Nephron (organoid): ENCODE measurements at regions not wholly inside any gene's neighbourhood (a gene's known extent, or its start where the extent isn't known, plus 50 kb on each side); places are given as distances from the start of the nearest gene placed in this dataset.

ENCODE experiments used
- H3K27ac Mint-ChIP-seq, 3 experiments: 2 replicates each; pipeline ENCODE4 v1.8.0; 2020; ENCODE audit warnings: mixed read lengths in 3 of 3, mild to moderate bottlenecking in 2 of 3, moderate library complexity in 1 of 3
- H3K27me3 Mint-ChIP-seq: 2 replicates; pipeline ENCODE4 v1.8.0; 2021; ENCODE audit warnings: low read depth, mild to moderate bottlenecking, moderate library complexity, mixed read lengths
- H3K36me3 Mint-ChIP-seq: 2 replicates; pipeline ENCODE4 v1.8.0; 2020; ENCODE audit warnings: low read depth, mixed read lengths
- H3K4me1 Mint-ChIP-seq: 2 replicates; pipeline ENCODE4 v1.8.0; 2020; ENCODE audit warnings: mixed read lengths
- H3K4me3 Mint-ChIP-seq, 3 experiments: 2 replicates each; pipeline ENCODE4 v1.8.0; 2020; ENCODE audit warnings: mild to moderate bottlenecking in 3 of 3, mixed read lengths in 3 of 3, moderate library complexity in 2 of 3
- H3K9me3 Mint-ChIP-seq: 2 replicates; pipeline ENCODE4 v1.8.0; 2020; ENCODE audit warnings: mixed read lengths
- CTCF ChIP-seq, 3 experiments: fragments of 200-600 bp; sonication (generic); IDR thresholded peaks; one replicate each; pipeline ENCODE4 v1.5.0; 2021; ENCODE audit warnings: antibody characterized with exemption in 3 of 3; ENCODE audit not compliant: unreplicated experiment in 3 of 3

GRCh38 chr6:43898358-43899131 lies 128.5 kb downstream of the VEGFA start:
- Mint-ChIP-seq H3K4me3 (no peak overlapping the region), H3K9me3 (no peaks in the 10 kb centered on the region), H3K36me3 (no peaks in the 10 kb centered on the region), H3K27ac (no peak overlapping the region), H3K27me3 (peaks cover 46% of the 10 kb centered on the region), H3K4me1 (peaks cover 41% of the 10 kb centered on the region)
- no peak for TF ChIP-seq CTCF (IDR thresholded peaks at IDR 0.05; ENCODE audit: unreplicated experiment in 3 of 3)

- Mint-ChIP-seq H3K9me3 (no peaks in the 10 kb centered on the region), H3K27me3 (peaks cover 52% of the 10 kb centered on the region), H3K36me3 (no peaks in the 10 kb centered on the region), H3K27ac (peak overlapping the region in 1 of 3 experiments; percentile 81), H3K4me3 (no peak overlapping the region), H3K4me1 (peaks cover 41% of the 10 kb centered on the region)
- TF ChIP-seq CTCF (IDR thresholded peaks at IDR 0.05; ENCODE audit: unreplicated experiment in 3 of 3), result no peak
Observed at GRCh38 chr6:43897571-43898302, 127.7 kb downstream of the VEGFA start.

GRCh38 chr6:43896329-43897255 lies 126.6 kb downstream of the VEGFA start:
- Mint-ChIP-seq H3K27ac (peak overlapping the region in 2 of 3 experiments; percentile 15 to 81), H3K36me3 (no peaks in the 10 kb centered on the region), H3K27me3 (peaks cover 63% of the 10 kb centered on the region), H3K9me3 (no peaks in the 10 kb centered on the region), H3K4me3 (no peak overlapping the region), H3K4me1 (peaks cover 33% of the 10 kb centered on the region)
- no peak for TF ChIP-seq CTCF (IDR thresholded peaks at IDR 0.05; ENCODE audit: unreplicated experiment in 3 of 3)

GRCh38 chr6:43895656-43896328 lies 125.8 kb downstream of the VEGFA start:
- Mint-ChIP-seq H3K36me3 (no peaks in the 10 kb centered on the region), H3K4me3 (no peak overlapping the region), H3K4me1 (peaks cover 31% of the 10 kb centered on the region), H3K27ac (peak overlapping the region in 2 of 3 experiments; percentile 15 to 81), H3K27me3 (peaks cover 69% of the 10 kb centered on the region), H3K9me3 (no peaks in the 10 kb centered on the region)
- no peak for TF ChIP-seq CTCF (IDR thresholded peaks at IDR 0.05; ENCODE audit: unreplicated experiment in 3 of 3)

GRCh38 chr6:43893073-43893472 lies 123.1 kb downstream of the VEGFA start:
- Mint-ChIP-seq H3K27me3 (peaks cover 74% of the 10 kb centered on the region), H3K27ac (no peak overlapping the region), H3K36me3 (no peaks in the 10 kb centered on the region), H3K4me1 (peaks cover 32% of the 10 kb centered on the region), H3K9me3 (no peaks in the 10 kb centered on the region), H3K4me3 (no peak overlapping the region)
- no peak for TF ChIP-seq CTCF (IDR thresholded peaks at IDR 0.05; ENCODE audit: unreplicated experiment in 3 of 3)
